GM23338 (cell line): ENCODE measurements at regions not wholly inside any gene's neighbourhood (a gene's known extent, or its start where the extent isn't known, plus 50 kb on each side); places are given as distances from the start of the nearest gene placed in this dataset.

Source experiments
- ATAC-seq: fragments of 200-7000 bp; cut with Tn5 transposase; 3 replicates; pipeline ENCODE4 v1.9.1; 2020
- DNase-seq: peaks from one replicate; pipeline ENCODE4 v3.0.0-alpha.2; 2015; ENCODE audit warnings: low spot score
- H2AFZ ChIP-seq: fragments of 200-600 bp; sonication (generic); 2 replicates; pipeline ENCODE4 v1.8.0; 2016; ENCODE audit warnings: antibody characterized with exemption, mild to moderate bottlenecking, moderate library complexity
- H3F3A ChIP-seq: fragments of 200-600 bp; sonication (generic); replicated peaks from 2 replicates; pipeline ENCODE4 v1.8.0; 2017; ENCODE audit warnings: antibody characterized with exemption, mixed run types, low read depth
- H3K27ac ChIP-seq: fragments of 200-600 bp; sonication (generic); 2 replicates; pipeline ENCODE4 v1.6.1; 2016; ENCODE audit warnings: low read depth
- H3K27me3 ChIP-seq: fragments of 200-600 bp; sonication (generic); 2 replicates; pipeline ENCODE4 v1.8.0; 2016; ENCODE audit warnings: mild to moderate bottlenecking, mixed run types, moderate library complexity; ENCODE audit not compliant: insufficient read depth
- H3K36me3 ChIP-seq: fragments of 200-600 bp; sonication (generic); 2 replicates; pipeline ENCODE4 v1.8.0; 2016; ENCODE audit warnings: mild to moderate bottlenecking; ENCODE audit not compliant: insufficient read depth
- H3K4me1 ChIP-seq: fragments of 200-600 bp; sonication (generic); 2 replicates; pipeline ENCODE4 v1.8.0; 2016; ENCODE audit warnings: mild to moderate bottlenecking, moderate library complexity; ENCODE audit not compliant: insufficient read depth
- H3K4me2 ChIP-seq: fragments of 200-600 bp; sonication (generic); 2 replicates; pipeline ENCODE4 v1.7.1; 2017; ENCODE audit warnings: mixed run types
- H3K4me3 ChIP-seq: fragments of 200-600 bp; sonication (generic); 2 replicates; pipeline ENCODE4 v1.6.1; 2016; ENCODE audit warnings: mixed run types
- H3K79me2 ChIP-seq: fragments of 200-600 bp; sonication (generic); replicated peaks from 2 replicates; pipeline ENCODE4 v1.8.0; 2017; ENCODE audit warnings: mild to moderate bottlenecking; ENCODE audit not compliant: insufficient read depth
- H3K9me2 ChIP-seq: fragments of 200-600 bp; sonication (generic); 2 replicates; pipeline ENCODE4 v1.8.0; 2017; ENCODE audit not compliant: insufficient read depth
- H4K20me1 ChIP-seq: fragments of 200-600 bp; sonication (generic); replicated peaks from 2 replicates; pipeline ENCODE4 v1.8.0; 2017; ENCODE audit warnings: mild to moderate bottlenecking; ENCODE audit not compliant: insufficient read depth
- H3K27ac Mint-ChIP-seq: 2 replicates; pipeline ENCODE4 v1.8.0; 2020; ENCODE audit warnings: inconsistent platforms, mild to moderate bottlenecking, moderate library complexity, mixed read lengths
- H3K27me3 Mint-ChIP-seq: 3 replicates; pipeline ENCODE4 v1.8.0; 2022; ENCODE audit warnings: low read depth, mild to moderate bottlenecking, moderate library complexity, mixed read lengths, inconsistent platforms; ENCODE audit not compliant: insufficient read depth, poor library complexity
- H3K36me3 Mint-ChIP-seq: 3 replicates; pipeline ENCODE4 v1.8.0; 2021; ENCODE audit warnings: low read depth, mild to moderate bottlenecking, inconsistent platforms, moderate library complexity, mixed read lengths
- H3K4me1 Mint-ChIP-seq: 3 replicates; pipeline ENCODE4 v1.8.0; 2020; ENCODE audit warnings: mild to moderate bottlenecking, inconsistent platforms, mixed read lengths
- H3K4me3 Mint-ChIP-seq: 3 replicates; pipeline ENCODE4 v1.8.0; 2021; ENCODE audit warnings: moderate library complexity, mild to moderate bottlenecking, inconsistent platforms, mixed read lengths
- H3K9me3 Mint-ChIP-seq: 3 replicates; pipeline ENCODE4 v1.8.0; 2020; ENCODE audit warnings: moderate library complexity, mild to moderate bottlenecking, inconsistent platforms, mixed read lengths
- CREB1 ChIP-seq: fragments of 250-450 bp; sonication (Bioruptor Pico); IDR thresholded peaks from 2 replicates; pipeline ENCODE4 v1.5.0; 2020; ENCODE audit warnings: low read depth, mild to moderate bottlenecking, moderate library complexity
- EZH2 ChIP-seq: fragments of 200-600 bp; sonication (generic); IDR thresholded peaks from one replicate; pipeline ENCODE4 v1.8.0; 2017; ENCODE audit warnings: antibody characterized with exemption, mild to moderate bottlenecking, low read depth; ENCODE audit not compliant: unreplicated experiment
- POLR2AphosphoS5 ChIP-seq: IDR thresholded peaks from 2 replicates; pipeline ENCODE4 v1.6.1; 2016; ENCODE audit warnings: antibody characterized with exemption, low read depth
- STAT1 ChIP-seq: IDR thresholded peaks from one replicate; pipeline ENCODE4 v1.6.1; 2016; ENCODE audit warnings: antibody characterized with exemption; ENCODE audit not compliant: unreplicated experiment
- TF ChIP-seq, protein P1 (sequence below), 2 experiments: fragments of 200-600 bp in 1 of 2; sonication (generic) in 1 of 2; conservative IDR thresholded peaks; 2 replicates each; pipeline versions ENCODE4 v1.5.1 to v1.6.1; 2016 to 2017; ENCODE audit warnings: antibody characterized with exemption in 2 of 2, low read depth in 2 of 2, mild to moderate bottlenecking in 2 of 2, moderate library complexity in 1 of 2
- TF ChIP-seq, protein P2 (sequence below): IDR thresholded peaks from one replicate; pipeline ENCODE4 v1.6.1; 2018; ENCODE audit warnings: antibody characterized with exemption; ENCODE audit not compliant: unreplicated experiment
- TF ChIP-seq, protein P3 (sequence below): IDR thresholded peaks from 2 replicates; pipeline ENCODE4 v1.6.1; 2016; ENCODE audit warnings: antibody characterized with exemption

DNA sequence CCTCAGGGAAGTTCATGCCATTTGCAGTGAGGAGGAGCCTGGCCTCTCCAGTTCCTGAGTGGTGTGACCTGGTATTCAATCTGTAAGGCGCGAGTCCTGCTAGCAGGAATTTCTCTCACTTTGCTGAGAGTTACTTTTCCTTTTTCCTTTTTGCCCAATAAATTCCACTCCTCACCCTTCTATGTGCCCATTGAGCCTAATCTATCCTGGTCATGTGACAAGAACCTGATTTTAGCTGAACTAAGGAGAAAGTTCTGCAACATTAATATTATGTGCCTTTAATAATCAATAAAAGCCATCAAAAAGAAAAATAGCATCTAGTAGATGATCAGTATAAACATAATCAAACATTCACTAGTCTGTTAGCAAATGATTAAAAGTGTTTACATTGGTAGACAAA lies 136.1 kb upstream of the POGK start:
- ATAC-seq: no peak
- H3K4me3 ChIP-seq: no peak overlapping the region

More for the DNA sequence above, 136.1 kb upstream of the POGK start:
- TF ChIP-seq EZH2 (no peak), CREB1 (CRISPR knock-in tag) (no peak), POLR2AphosphoS5 (no peak), STAT1 (no peak)
- TF ChIP-seq, protein P1, sequence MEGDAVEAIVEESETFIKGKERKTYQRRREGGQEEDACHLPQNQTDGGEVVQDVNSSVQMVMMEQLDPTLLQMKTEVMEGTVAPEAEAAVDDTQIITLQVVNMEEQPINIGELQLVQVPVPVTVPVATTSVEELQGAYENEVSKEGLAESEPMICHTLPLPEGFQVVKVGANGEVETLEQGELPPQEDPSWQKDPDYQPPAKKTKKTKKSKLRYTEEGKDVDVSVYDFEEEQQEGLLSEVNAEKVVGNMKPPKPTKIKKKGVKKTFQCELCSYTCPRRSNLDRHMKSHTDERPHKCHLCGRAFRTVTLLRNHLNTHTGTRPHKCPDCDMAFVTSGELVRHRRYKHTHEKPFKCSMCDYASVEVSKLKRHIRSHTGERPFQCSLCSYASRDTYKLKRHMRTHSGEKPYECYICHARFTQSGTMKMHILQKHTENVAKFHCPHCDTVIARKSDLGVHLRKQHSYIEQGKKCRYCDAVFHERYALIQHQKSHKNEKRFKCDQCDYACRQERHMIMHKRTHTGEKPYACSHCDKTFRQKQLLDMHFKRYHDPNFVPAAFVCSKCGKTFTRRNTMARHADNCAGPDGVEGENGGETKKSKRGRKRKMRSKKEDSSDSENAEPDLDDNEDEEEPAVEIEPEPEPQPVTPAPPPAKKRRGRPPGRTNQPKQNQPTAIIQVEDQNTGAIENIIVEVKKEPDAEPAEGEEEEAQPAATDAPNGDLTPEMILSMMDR (conservative IDR thresholded peaks at IDR 0.05; ENCODE audit: low read depth in 2 of 2): no peak
- TF ChIP-seq, protein P2, sequence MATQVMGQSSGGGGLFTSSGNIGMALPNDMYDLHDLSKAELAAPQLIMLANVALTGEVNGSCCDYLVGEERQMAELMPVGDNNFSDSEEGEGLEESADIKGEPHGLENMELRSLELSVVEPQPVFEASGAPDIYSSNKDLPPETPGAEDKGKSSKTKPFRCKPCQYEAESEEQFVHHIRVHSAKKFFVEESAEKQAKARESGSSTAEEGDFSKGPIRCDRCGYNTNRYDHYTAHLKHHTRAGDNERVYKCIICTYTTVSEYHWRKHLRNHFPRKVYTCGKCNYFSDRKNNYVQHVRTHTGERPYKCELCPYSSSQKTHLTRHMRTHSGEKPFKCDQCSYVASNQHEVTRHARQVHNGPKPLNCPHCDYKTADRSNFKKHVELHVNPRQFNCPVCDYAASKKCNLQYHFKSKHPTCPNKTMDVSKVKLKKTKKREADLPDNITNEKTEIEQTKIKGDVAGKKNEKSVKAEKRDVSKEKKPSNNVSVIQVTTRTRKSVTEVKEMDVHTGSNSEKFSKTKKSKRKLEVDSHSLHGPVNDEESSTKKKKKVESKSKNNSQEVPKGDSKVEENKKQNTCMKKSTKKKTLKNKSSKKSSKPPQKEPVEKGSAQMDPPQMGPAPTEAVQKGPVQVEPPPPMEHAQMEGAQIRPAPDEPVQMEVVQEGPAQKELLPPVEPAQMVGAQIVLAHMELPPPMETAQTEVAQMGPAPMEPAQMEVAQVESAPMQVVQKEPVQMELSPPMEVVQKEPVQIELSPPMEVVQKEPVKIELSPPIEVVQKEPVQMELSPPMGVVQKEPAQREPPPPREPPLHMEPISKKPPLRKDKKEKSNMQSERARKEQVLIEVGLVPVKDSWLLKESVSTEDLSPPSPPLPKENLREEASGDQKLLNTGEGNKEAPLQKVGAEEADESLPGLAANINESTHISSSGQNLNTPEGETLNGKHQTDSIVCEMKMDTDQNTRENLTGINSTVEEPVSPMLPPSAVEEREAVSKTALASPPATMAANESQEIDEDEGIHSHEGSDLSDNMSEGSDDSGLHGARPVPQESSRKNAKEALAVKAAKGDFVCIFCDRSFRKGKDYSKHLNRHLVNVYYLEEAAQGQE: no peak
- TF ChIP-seq, protein P3, sequence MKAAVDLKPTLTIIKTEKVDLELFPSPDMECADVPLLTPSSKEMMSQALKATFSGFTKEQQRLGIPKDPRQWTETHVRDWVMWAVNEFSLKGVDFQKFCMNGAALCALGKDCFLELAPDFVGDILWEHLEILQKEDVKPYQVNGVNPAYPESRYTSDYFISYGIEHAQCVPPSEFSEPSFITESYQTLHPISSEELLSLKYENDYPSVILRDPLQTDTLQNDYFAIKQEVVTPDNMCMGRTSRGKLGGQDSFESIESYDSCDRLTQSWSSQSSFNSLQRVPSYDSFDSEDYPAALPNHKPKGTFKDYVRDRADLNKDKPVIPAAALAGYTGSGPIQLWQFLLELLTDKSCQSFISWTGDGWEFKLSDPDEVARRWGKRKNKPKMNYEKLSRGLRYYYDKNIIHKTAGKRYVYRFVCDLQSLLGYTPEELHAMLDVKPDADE: no peak
- no peaks in the 10 kb centered on the region for H3K79me2 ChIP-seq
- H2AFZ ChIP-seq: peak overlapping the region; percentile 21; the same call in 1 of the 2 replicates
- Mint-ChIP-seq H3K4me1 (no peaks in the 10 kb centered on the region; the same call in 2 of the 3 replicates), H3K9me3 (no peaks in the 10 kb centered on the region), H3K36me3 (no peaks in the 10 kb centered on the region), H3K4me3 (no peak overlapping the region), H3K27me3 (no peaks in the 10 kb centered on the region), H3K27ac (no peak overlapping the region)
- H3K9me2 ChIP-seq: no peaks in the 10 kb centered on the region
- H3K27me3 ChIP-seq: no peaks in the 10 kb centered on the region
- H3F3A ChIP-seq: no peaks in the 10 kb centered on the region
- H4K20me1 ChIP-seq: no peaks in the 10 kb centered on the region
- no peaks in the 10 kb centered on the region for H3K36me3 ChIP-seq
- no peak overlapping the region for H3K4me2 ChIP-seq
- H3K27ac ChIP-seq: no peak overlapping the region
- no peaks in the 10 kb centered on the region for H3K4me1 ChIP-seq
- DNase-seq: no peak
